Trophoblast cell (in vitro differentiated cells and primary cell): ENCODE measurements at regions not wholly inside any gene's neighbourhood (a gene's known extent, or its start where the extent isn't known, plus 50 kb on each side); places are given as distances from the start of the nearest gene placed in this dataset.

Source experiments
- DNase-seq, 2 donors: peaks; one replicate each; pipeline ENCODE4 v3.0.0-alpha.2; 2016
- H2AFZ ChIP-seq: 2 replicates; pipeline ENCODE4 v1.6.1; 2013; ENCODE audit warnings: low read length, moderate library complexity, mild to moderate bottlenecking; ENCODE audit not compliant: insufficient read depth, poor library complexity
- H2AK5ac ChIP-seq: 2 replicates; pipeline ENCODE4 v1.6.1; 2013; ENCODE audit warnings: mild to moderate bottlenecking, low read length
- H2BK120ac ChIP-seq: 2 replicates; pipeline ENCODE4 v1.6.1; 2013; ENCODE audit warnings: low read length, mild to moderate bottlenecking, moderate library complexity; ENCODE audit not compliant: insufficient read depth, poor library complexity
- H2BK12ac ChIP-seq: 2 replicates; pipeline ENCODE4 v1.6.1; 2013; ENCODE audit warnings: mild to moderate bottlenecking, low read length, moderate library complexity
- H2BK5ac ChIP-seq: 2 replicates; pipeline ENCODE4 v1.6.1; 2013; ENCODE audit warnings: low read length, low read depth, moderate library complexity, mild to moderate bottlenecking; ENCODE audit not compliant: poor library complexity
- H3K14ac ChIP-seq: 2 replicates; pipeline ENCODE4 v1.6.1; 2013; ENCODE audit warnings: mild to moderate bottlenecking, low read length
- H3K18ac ChIP-seq: 2 replicates; pipeline ENCODE4 v1.6.1; 2013; ENCODE audit warnings: mild to moderate bottlenecking, low read length
- H3K23ac ChIP-seq: 2 replicates; pipeline ENCODE4 v1.6.1; 2013; ENCODE audit warnings: low read length
- H3K27ac ChIP-seq: 2 replicates; pipeline ENCODE4 v1.5.1; 2013; ENCODE audit warnings: low read depth, mild to moderate bottlenecking, inconsistent platforms, low read length, moderate library complexity
- H3K27me3 ChIP-seq: 2 replicates; pipeline ENCODE4 v1.6.1; 2013; ENCODE audit warnings: inconsistent platforms, mild to moderate bottlenecking, low read length, moderate library complexity; ENCODE audit not compliant: insufficient read depth
- H3K36me3 ChIP-seq, 2 experiments: 1 replicate in 1 of 2; 2 replicates in 1 of 2; pipeline ENCODE4 v1.6.1; 2013; ENCODE audit warnings: low read length in 2 of 2, mild to moderate bottlenecking in 2 of 2, moderate library complexity in 1 of 2; ENCODE audit not compliant: insufficient read depth in 2 of 2, control insufficient read depth in 1 of 2
- H3K4ac ChIP-seq: 2 replicates; pipeline ENCODE4 v1.6.1; 2013; ENCODE audit warnings: low read depth, mild to moderate bottlenecking, low read length, moderate library complexity
- H3K4me1 ChIP-seq, 2 experiments: 1 replicate in 1 of 2; 2 replicates in 1 of 2; pipeline ENCODE4 v1.6.1; 2013; ENCODE audit warnings: low read length in 2 of 2, mild to moderate bottlenecking in 2 of 2, moderate library complexity in 1 of 2; ENCODE audit not compliant: insufficient read depth in 2 of 2, control insufficient read depth in 1 of 2
- H3K4me2 ChIP-seq: 2 replicates; pipeline ENCODE4 v1.6.1; 2013; ENCODE audit warnings: inconsistent platforms, mild to moderate bottlenecking, low read length, moderate library complexity
- H3K4me3 ChIP-seq: 2 replicates; pipeline ENCODE4 v1.5.1; 2013; ENCODE audit warnings: mild to moderate bottlenecking, low read depth, low read length, inconsistent platforms
- H3K79me1 ChIP-seq: one replicate; pipeline ENCODE4 v1.6.1; 2013; ENCODE audit warnings: low read length
- H3K79me2 ChIP-seq: 2 replicates; pipeline ENCODE4 v1.6.1; 2013; ENCODE audit warnings: low read length, mild to moderate bottlenecking; ENCODE audit not compliant: control insufficient read depth, insufficient read depth, poor library complexity
- H3K9ac ChIP-seq: 2 replicates; pipeline ENCODE4 v1.6.1; 2013; ENCODE audit warnings: mild to moderate bottlenecking, low read length
- H3K9me3 ChIP-seq: 2 replicates; pipeline ENCODE4 v1.6.1; 2013; ENCODE audit warnings: low read depth, mild to moderate bottlenecking, control low read depth, inconsistent platforms, low read length; ENCODE audit not compliant: insufficient read depth
- H4K12ac ChIP-seq: 2 replicates; pipeline ENCODE4 v1.6.1; 2013; ENCODE audit warnings: low read depth, mild to moderate bottlenecking, low read length, moderate library complexity
- H4K8ac ChIP-seq: 2 replicates; pipeline ENCODE4 v1.6.1; 2013; ENCODE audit warnings: low read depth, mild to moderate bottlenecking, low read length, moderate library complexity
- H4K91ac ChIP-seq: one replicate; pipeline ENCODE4 v1.6.1; 2013; ENCODE audit warnings: low read depth, mild to moderate bottlenecking, low read length, moderate library complexity
- WGBS: extraction: QIAGEN DNeasy Blood & Tissue Kit; methylation state at CpG from one replicate; pipeline ENCODE4 v1.1.7; 2013; ENCODE audit warnings: missing lambda C conversion rate; ENCODE audit not compliant: insufficient read length, insufficient coverage; ENCODE audit errors: extremely low coverage; 5-methylcytosine and 5-hydroxymethylcytosine counted together

GRCh38 chr13:106095919-106096318 is 439.5 kb downstream of the EFNB2 start:
- no peak overlapping the region for H2AFZ ChIP-seq
- H3K9me3 ChIP-seq = no peaks in the 10 kb centered on the region
- H3K14ac ChIP-seq = no peak overlapping the region
- no peak overlapping the region for H3K18ac ChIP-seq
- H3K79me1 ChIP-seq = peaks cover 5% of the 10 kb centered on the region
- no CpG with 5 or more reads among the region's 4 CpGs for WGBS
- no peaks in the 10 kb centered on the region for H3K79me2 ChIP-seq
- H3K4ac ChIP-seq = no peak overlapping the region
- H3K27ac ChIP-seq = no peak overlapping the region
- no peak overlapping the region for H3K23ac ChIP-seq
- H2AK5ac ChIP-seq = no peak overlapping the region
- no peak overlapping the region for H2BK12ac ChIP-seq
- H4K8ac ChIP-seq = no peak overlapping the region
- H3K9ac ChIP-seq = no peak overlapping the region
- no peaks in the 10 kb centered on the region for H3K36me3 ChIP-seq
- peaks cover 4 to 6% of the 10 kb centered on the region in 2 experiments for H3K4me1 ChIP-seq
- no peak overlapping the region for H3K4me3 ChIP-seq
- no peaks in the 10 kb centered on the region for H3K27me3 ChIP-seq
- no peak overlapping the region for H4K91ac ChIP-seq
- H4K12ac ChIP-seq = no peak overlapping the region
- no peak overlapping the region for H3K4me2 ChIP-seq
- no peak for DNase-seq
- no peak overlapping the region for H2BK5ac ChIP-seq
- H2BK120ac ChIP-seq = no peak overlapping the region

- H3K4me3 ChIP-seq = no peak overlapping the region
- no peak overlapping the region for H3K14ac ChIP-seq
- DNase-seq = peak; percentile 60 to 80
- no peak overlapping the region for H2AK5ac ChIP-seq
- no peaks in the 10 kb centered on the region for H3K9me3 ChIP-seq
- no peak overlapping the region for H2BK5ac ChIP-seq
- no peak overlapping the region for H4K12ac ChIP-seq
- no peak overlapping the region for H3K23ac ChIP-seq
- 100% methylated on average over 1 of the region's 4 CpGs for WGBS
- H2BK12ac ChIP-seq = no peak overlapping the region
- no peak overlapping the region for H3K27ac ChIP-seq
- no peaks in the 10 kb centered on the region for H3K27me3 ChIP-seq
- H3K9ac ChIP-seq = no peak overlapping the region
- no peak overlapping the region for H2BK120ac ChIP-seq
- no peaks in the 10 kb centered on the region for H3K79me2 ChIP-seq
- no peak overlapping the region for H4K8ac ChIP-seq
- H3K4me1 ChIP-seq = peaks cover 3% of the 10 kb centered on the region in 2 experiments
- no peak overlapping the region for H3K18ac ChIP-seq
- no peak overlapping the region for H4K91ac ChIP-seq
- no peaks in the 10 kb centered on the region for H3K36me3 ChIP-seq
- no peak overlapping the region for H3K4ac ChIP-seq
- peaks cover 4% of the 10 kb centered on the region for H3K79me1 ChIP-seq
- H2AFZ ChIP-seq = no peak overlapping the region
- no peak overlapping the region for H3K4me2 ChIP-seq
These were observed 440.1 kb downstream of the EFNB2 start for GRCh38 chr13:106095406-106095805.

- H3K27me3 ChIP-seq = no peaks in the 10 kb centered on the region
- no peak overlapping the region for H3K23ac ChIP-seq
- H4K12ac ChIP-seq = no peak overlapping the region
- no peak overlapping the region for H3K18ac ChIP-seq
- no peak overlapping the region for H2BK5ac ChIP-seq
- H4K8ac ChIP-seq = no peak overlapping the region
- H3K4me1 ChIP-seq = no peaks in the 10 kb centered on the region
- H3K4me2 ChIP-seq = no peak overlapping the region
- H3K79me2 ChIP-seq = no peaks in the 10 kb centered on the region
- no peak overlapping the region for H2AK5ac ChIP-seq
- H2AFZ ChIP-seq = no peak overlapping the region
- H3K27ac ChIP-seq = no peak overlapping the region
- H3K36me3 ChIP-seq = no peaks in the 10 kb centered on the region
- WGBS = no CpG with 5 or more reads among the region's 2 CpGs
- no peak overlapping the region for H3K4me3 ChIP-seq
- H2BK120ac ChIP-seq = no peak overlapping the region
- H3K4ac ChIP-seq = no peak overlapping the region
- no peak overlapping the region for H4K91ac ChIP-seq
- H3K14ac ChIP-seq = no peak overlapping the region
- no peaks in the 10 kb centered on the region for H3K9me3 ChIP-seq
- DNase-seq = no peak
- H3K9ac ChIP-seq = no peak overlapping the region
- no peaks in the 10 kb centered on the region for H3K79me1 ChIP-seq
- no peak overlapping the region for H2BK12ac ChIP-seq
These were observed 445.5 kb downstream of the EFNB2 start for GRCh38 chr13:106090001-106090400.

- Histone ChIP-seq H2AFZ (no peak overlapping the region), H3K27me3 (no peaks in the 10 kb centered on the region)
- WGBS = no CpG with 5 or more reads among the region's 8 CpGs
These were observed 446.0 kb downstream of the EFNB2 start for GRCh38 chr13:106089261-106089980.

More at GRCh38 chr13:106089261-106089980, 446.0 kb downstream of the EFNB2 start:
- no peak overlapping the region for H4K12ac ChIP-seq
- no peak overlapping the region for H3K4me2 ChIP-seq
- H2BK5ac ChIP-seq = no peak overlapping the region
- no peak overlapping the region for H3K18ac ChIP-seq
- H3K9me3 ChIP-seq = no peaks in the 10 kb centered on the region
- no peak for DNase-seq
- no peak overlapping the region for H3K14ac ChIP-seq
- no peaks in the 10 kb centered on the region for H3K4me1 ChIP-seq
- no peak overlapping the region for H2AK5ac ChIP-seq
- H4K91ac ChIP-seq = no peak overlapping the region
- no peak overlapping the region for H2BK120ac ChIP-seq
- no peaks in the 10 kb centered on the region for H3K79me2 ChIP-seq
- H3K27ac ChIP-seq = no peak overlapping the region
- H4K8ac ChIP-seq = no peak overlapping the region
- H3K23ac ChIP-seq = no peak overlapping the region
- no peaks in the 10 kb centered on the region for H3K36me3 ChIP-seq
- no peak overlapping the region for H3K9ac ChIP-seq
- no peak overlapping the region for H3K4ac ChIP-seq
- H3K4me3 ChIP-seq = no peak overlapping the region
- H2BK12ac ChIP-seq = no peak overlapping the region
- peaks cover 3% of the 10 kb centered on the region for H3K79me1 ChIP-seq
